Breast epithelium (tissue), 3 donors: ENCODE measurements at regions not wholly inside any gene's neighbourhood (a gene's known extent, or its start where the extent isn't known, plus 50 kb on each side); places are given as distances from the start of the nearest gene placed in this dataset.

ENCODE experiments used
- CTCF ChIP-seq, 3 donors: fragments of 450-650 bp; IDR thresholded peaks; one replicate each; pipeline ENCODE4 v1.5.1; 2016 to 2017; ENCODE audit warnings: antibody characterized with exemption in 3 of 3, mild to moderate bottlenecking in 3 of 3, moderate library complexity in 3 of 3
- POLR2AphosphoS5 ChIP-seq, 3 donors: sonication (generic); formaldehyde crosslinking; IDR thresholded peaks; one replicate each; pipeline ENCODE4 v1.6.1; 2017; ENCODE audit warnings: antibody characterized with exemption in 3 of 3

GRCh38 chr3:110165753-110166152 lies 828.4 kb upstream of the DPPA4 start:
- no peak for TF ChIP-seq CTCF (IDR thresholded peaks at IDR 0.05)
- no peak for TF ChIP-seq POLR2AphosphoS5 (IDR thresholded peaks at IDR 0.05)
